ENCODE measurements at regions not wholly inside any gene's neighbourhood (a gene's known extent, or its start where the extent isn't known, plus 50 kb on each side); places are given as distances from the start of the nearest gene placed in this dataset.

GRCh38 chr16:66315210-66315825, 51.2 kb upstream of the CDH5 start:
- no peaks in the 10 kb centered on the region for H3K36me3 Mint-ChIP-seq
- peaks cover 12% of the 10 kb centered on the region for H3K27me3 Mint-ChIP-seq (ENCODE audit: low read depth)
- peak in 1 of 2 experiments; percentile 56 for DNase-seq (ENCODE audit: low spot score in 2 of 2, unreplicated experiment in 2 of 2)
- H3K4me1 Mint-ChIP-seq, result no peaks in the 10 kb centered on the region
- no peaks in the 10 kb centered on the region for H3K9me3 Mint-ChIP-seq
- TF ChIP-seq, protein P1, sequence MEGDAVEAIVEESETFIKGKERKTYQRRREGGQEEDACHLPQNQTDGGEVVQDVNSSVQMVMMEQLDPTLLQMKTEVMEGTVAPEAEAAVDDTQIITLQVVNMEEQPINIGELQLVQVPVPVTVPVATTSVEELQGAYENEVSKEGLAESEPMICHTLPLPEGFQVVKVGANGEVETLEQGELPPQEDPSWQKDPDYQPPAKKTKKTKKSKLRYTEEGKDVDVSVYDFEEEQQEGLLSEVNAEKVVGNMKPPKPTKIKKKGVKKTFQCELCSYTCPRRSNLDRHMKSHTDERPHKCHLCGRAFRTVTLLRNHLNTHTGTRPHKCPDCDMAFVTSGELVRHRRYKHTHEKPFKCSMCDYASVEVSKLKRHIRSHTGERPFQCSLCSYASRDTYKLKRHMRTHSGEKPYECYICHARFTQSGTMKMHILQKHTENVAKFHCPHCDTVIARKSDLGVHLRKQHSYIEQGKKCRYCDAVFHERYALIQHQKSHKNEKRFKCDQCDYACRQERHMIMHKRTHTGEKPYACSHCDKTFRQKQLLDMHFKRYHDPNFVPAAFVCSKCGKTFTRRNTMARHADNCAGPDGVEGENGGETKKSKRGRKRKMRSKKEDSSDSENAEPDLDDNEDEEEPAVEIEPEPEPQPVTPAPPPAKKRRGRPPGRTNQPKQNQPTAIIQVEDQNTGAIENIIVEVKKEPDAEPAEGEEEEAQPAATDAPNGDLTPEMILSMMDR (IDR thresholded peaks at IDR 0.05; ENCODE audit: unreplicated experiment), result peak; percentile 95
- H3K27ac Mint-ChIP-seq, result no peak overlapping the region
- H3K4me3 Mint-ChIP-seq, result no peak overlapping the region

GRCh38 chr16:66311306-66311705, 55.2 kb upstream of the CDH5 start:
- Mint-ChIP-seq H3K27ac (no peak overlapping the region), H3K9me3 (no peaks in the 10 kb centered on the region), H3K4me3 (no peak overlapping the region), H3K27me3 (ENCODE audit: low read depth) (peaks cover 18% of the 10 kb centered on the region), H3K4me1 (no peaks in the 10 kb centered on the region), H3K36me3 (no peaks in the 10 kb centered on the region)
- TF ChIP-seq, protein P1 (IDR thresholded peaks at IDR 0.05; ENCODE audit: unreplicated experiment), result no peak
- DNase-seq (ENCODE audit: low spot score in 2 of 2, unreplicated experiment in 2 of 2), result no peak

DNA sequence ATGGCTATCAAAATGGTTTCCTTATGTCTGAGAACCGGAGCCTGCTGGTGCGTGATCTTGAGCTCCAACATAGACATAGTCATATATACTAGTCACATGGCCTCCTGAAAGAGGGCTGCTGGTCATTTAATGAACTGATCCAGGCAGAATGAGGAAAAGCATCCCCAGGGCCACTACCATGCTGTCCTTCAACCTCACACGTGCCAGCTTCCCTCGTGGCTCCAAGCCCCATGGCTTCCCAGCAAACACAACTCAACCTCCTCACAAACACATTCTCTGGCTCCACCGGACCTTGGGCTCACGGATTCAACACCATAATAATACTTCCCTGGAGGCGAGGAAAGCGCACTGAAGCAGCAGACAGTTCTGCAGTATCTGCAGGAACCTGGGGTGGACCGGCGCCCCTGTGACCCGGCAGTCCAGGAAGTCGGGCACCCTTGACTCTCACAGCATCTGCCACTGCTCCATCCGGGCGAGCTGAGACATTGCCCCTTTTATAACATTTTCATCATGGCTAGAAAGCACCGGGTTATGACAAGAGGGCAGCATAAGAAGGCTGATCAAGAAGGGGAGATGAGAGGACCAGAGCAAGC, 57.2 kb upstream of the CDH5 start:
- Mint-ChIP-seq H3K9me3 (no peaks in the 10 kb centered on the region), H3K27me3 (ENCODE audit: low read depth) (peaks cover 28% of the 10 kb centered on the region), H3K36me3 (no peaks in the 10 kb centered on the region), H3K4me1 (no peaks in the 10 kb centered on the region), H3K27ac (no peak overlapping the region), H3K4me3 (no peak overlapping the region)
- TF ChIP-seq, protein P1 (IDR thresholded peaks at IDR 0.05; ENCODE audit: unreplicated experiment), result no peak
- no peak for DNase-seq (ENCODE audit: low spot score in 2 of 2, unreplicated experiment in 2 of 2)

GRCh38 chr16:66308096-66308495, 58.4 kb upstream of the CDH5 start:
- Mint-ChIP-seq H3K27ac (no peak overlapping the region), H3K9me3 (no peaks in the 10 kb centered on the region), H3K4me1 (no peaks in the 10 kb centered on the region), H3K27me3 (ENCODE audit: low read depth) (peaks cover 26% of the 10 kb centered on the region), H3K4me3 (no peak overlapping the region), H3K36me3 (no peaks in the 10 kb centered on the region)
- TF ChIP-seq, protein P1 (IDR thresholded peaks at IDR 0.05; ENCODE audit: unreplicated experiment), result no peak
- DNase-seq (ENCODE audit: low spot score in 2 of 2, unreplicated experiment in 2 of 2), result no peak

- Mint-ChIP-seq H3K4me3 (no peak overlapping the region), H3K4me1 (no peaks in the 10 kb centered on the region), H3K9me3 (peaks cover 6% of the 10 kb centered on the region), H3K36me3 (no peaks in the 10 kb centered on the region), H3K27ac (no peak overlapping the region), H3K27me3 (ENCODE audit: low read depth) (peaks cover 29% of the 10 kb centered on the region)
- peak in 1 of 2 experiments; percentile 3 for DNase-seq (ENCODE audit: low spot score in 2 of 2, unreplicated experiment in 2 of 2)
- TF ChIP-seq, protein P1 (IDR thresholded peaks at IDR 0.05; ENCODE audit: unreplicated experiment), result no peak
Measured at GRCh38 chr16:66306366-66307150, 59.9 kb upstream of the CDH5 start.

Measured in mesothelial cell of epicardium (in vitro differentiated cells).